ENCODE measurements at regions not wholly inside any gene's neighbourhood (a gene's known extent, or its start where the extent isn't known, plus 50 kb on each side); places are given as distances from the start of the nearest gene placed in this dataset.

GRCh38 chr9:120291050-120291449 lies 288.9 kb downstream of the CDK5RAP2 start:
- no peaks in the 10 kb centered on the region for H3K79me1 ChIP-seq (replicated peaks; ENCODE audit: low read length, poor library complexity, severe bottlenecking)
- H3K4me2 ChIP-seq (ENCODE audit: low read length, poor library complexity, severe bottlenecking): no peak overlapping the region
- WGBS: 94% methylated on average over 3 of the region's 3 CpGs
- no peak overlapping the region for H3K14ac ChIP-seq (ENCODE audit: low read length in 2 of 2)
- H2BK12ac ChIP-seq (ENCODE audit: low read length in 2 of 2): no peak overlapping the region
- no peak overlapping the region for H2BK5ac ChIP-seq (ENCODE audit: low read depth, low read length, poor library complexity, severe bottlenecking)
- H3K18ac ChIP-seq (ENCODE audit: low read depth in 1 of 2, low read length in 2 of 2): no peak overlapping the region
- no peak overlapping the region for H2AFZ ChIP-seq (ENCODE audit: low read depth, low read length)
- DNase-seq: no peak
- no peak overlapping the region for H4K8ac ChIP-seq (ENCODE audit: low read length)
- no peaks in the 10 kb centered on the region for H3K36me3 ChIP-seq (ENCODE audit: control insufficient read depth in 1 of 2, insufficient read depth in 2 of 2, low read depth in 1 of 2, low read length in 2 of 2)
- H4K91ac ChIP-seq (ENCODE audit: low read length): no peak overlapping the region
- no peaks in the 10 kb centered on the region for H3K9me3 ChIP-seq (ENCODE audit: control insufficient read depth, low read length)
- no peak overlapping the region for H2BK120ac ChIP-seq (ENCODE audit: low read depth, low read length)
- no peak overlapping the region for H2BK15ac ChIP-seq (ENCODE audit: low read depth, poor library complexity, severe bottlenecking)
- no peak overlapping the region for H3K27ac ChIP-seq (ENCODE audit: low read length, poor library complexity, severe bottlenecking)
- no peak overlapping the region for H3K4ac ChIP-seq (ENCODE audit: low read depth in 1 of 2, low read length in 2 of 2)
- no peak overlapping the region for H3K23ac ChIP-seq (ENCODE audit: low read length in 2 of 2)
- no peak overlapping the region for H3K4me3 ChIP-seq (ENCODE audit: insufficient read depth in 1 of 2, low read depth in 1 of 2, low read length in 2 of 2)
- peaks cover 0 to 4% of the 10 kb centered on the region in 2 experiments for H3K27me3 ChIP-seq (ENCODE audit: control insufficient read depth in 1 of 2, insufficient read depth in 1 of 2, low read length in 2 of 2)
- H3K9ac ChIP-seq (ENCODE audit: low read length): no peak overlapping the region
- H2AK5ac ChIP-seq (ENCODE audit: low read length, severe bottlenecking): no peak overlapping the region
- H3K4me1 ChIP-seq (ENCODE audit: control insufficient read depth, insufficient read depth, low read depth, low read length): no peaks in the 10 kb centered on the region

- H4K91ac ChIP-seq (ENCODE audit: low read length): no peak overlapping the region
- WGBS: 81% methylated on average over 9 of the region's 9 CpGs
- H4K8ac ChIP-seq (ENCODE audit: low read length): no peak overlapping the region
- no peak overlapping the region for H2AK5ac ChIP-seq (ENCODE audit: low read length, severe bottlenecking)
- no peak overlapping the region for H3K9ac ChIP-seq (ENCODE audit: low read length)
- no peak overlapping the region for H3K4ac ChIP-seq (ENCODE audit: low read depth in 1 of 2, low read length in 2 of 2)
- no peaks in the 10 kb centered on the region for H3K79me1 ChIP-seq (replicated peaks; ENCODE audit: low read length, poor library complexity, severe bottlenecking)
- H3K4me3 ChIP-seq (ENCODE audit: insufficient read depth in 1 of 2, low read depth in 1 of 2, low read length in 2 of 2): no peak overlapping the region
- DNase-seq: no peak
- H3K23ac ChIP-seq (ENCODE audit: low read length in 2 of 2): no peak overlapping the region
- H2BK120ac ChIP-seq (ENCODE audit: low read depth, low read length): no peak overlapping the region
- H3K18ac ChIP-seq (ENCODE audit: low read depth in 1 of 2, low read length in 2 of 2): no peak overlapping the region
- H3K4me2 ChIP-seq (ENCODE audit: low read length, poor library complexity, severe bottlenecking): no peak overlapping the region
- no peak overlapping the region for H2BK12ac ChIP-seq (ENCODE audit: low read length in 2 of 2)
- H3K4me1 ChIP-seq (ENCODE audit: control insufficient read depth, insufficient read depth, low read depth, low read length): no peaks in the 10 kb centered on the region
- no peaks in the 10 kb centered on the region for H3K9me3 ChIP-seq (ENCODE audit: control insufficient read depth, low read length)
- no peak overlapping the region for H3K14ac ChIP-seq (ENCODE audit: low read length in 2 of 2)
- H2BK5ac ChIP-seq (ENCODE audit: low read depth, low read length, poor library complexity, severe bottlenecking): no peak overlapping the region
- no peak overlapping the region for H2AFZ ChIP-seq (ENCODE audit: low read depth, low read length)
- H2BK15ac ChIP-seq (ENCODE audit: low read depth, poor library complexity, severe bottlenecking): no peak overlapping the region
- H3K27ac ChIP-seq (ENCODE audit: low read length, poor library complexity, severe bottlenecking): no peak overlapping the region
- H3K27me3 ChIP-seq (ENCODE audit: control insufficient read depth in 1 of 2, insufficient read depth in 1 of 2, low read length in 2 of 2): peaks cover 0 to 4% of the 10 kb centered on the region in 2 experiments
- no peaks in the 10 kb centered on the region for H3K36me3 ChIP-seq (ENCODE audit: control insufficient read depth in 1 of 2, insufficient read depth in 2 of 2, low read depth in 1 of 2, low read length in 2 of 2)
Observed at GRCh38 chr9:120289990-120290975, 289.7 kb downstream of the CDK5RAP2 start.

- no peak for DNase-seq
- Histone ChIP-seq H3K36me3 (ENCODE audit: control insufficient read depth in 1 of 2, insufficient read depth in 2 of 2, low read depth in 1 of 2, low read length in 2 of 2) (no peaks in the 10 kb centered on the region), H3K27me3 (ENCODE audit: control insufficient read depth in 1 of 2, insufficient read depth in 1 of 2, low read length in 2 of 2) (no peaks in the 10 kb centered on the region), H3K4me3 (ENCODE audit: insufficient read depth in 1 of 2, low read depth in 1 of 2, low read length in 2 of 2) (no peak overlapping the region), H3K79me1 (replicated peaks; ENCODE audit: low read length, poor library complexity, severe bottlenecking) (no peaks in the 10 kb centered on the region), H3K14ac (ENCODE audit: low read length in 2 of 2) (no peak overlapping the region), H3K9me3 (ENCODE audit: control insufficient read depth, low read length) (no peaks in the 10 kb centered on the region), H3K4me2 (ENCODE audit: low read length, poor library complexity, severe bottlenecking) (no peak overlapping the region), H2BK5ac (ENCODE audit: low read depth, low read length, poor library complexity, severe bottlenecking) (no peak overlapping the region), H3K4me1 (ENCODE audit: control insufficient read depth, insufficient read depth, low read depth, low read length) (no peaks in the 10 kb centered on the region), H4K91ac (ENCODE audit: low read length) (no peak overlapping the region), H2AK5ac (ENCODE audit: low read length, severe bottlenecking) (no peak overlapping the region), H3K23ac (ENCODE audit: low read length in 2 of 2) (no peak overlapping the region), H3K18ac (ENCODE audit: low read depth in 1 of 2, low read length in 2 of 2) (no peak overlapping the region), H3K27ac (ENCODE audit: low read length, poor library complexity, severe bottlenecking) (no peak overlapping the region), H3K9ac (ENCODE audit: low read length) (no peak overlapping the region), H2BK15ac (ENCODE audit: low read depth, poor library complexity, severe bottlenecking) (no peak overlapping the region), H2AFZ (ENCODE audit: low read depth, low read length) (no peak overlapping the region), H2BK120ac (ENCODE audit: low read depth, low read length) (no peak overlapping the region), H3K4ac (ENCODE audit: low read depth in 1 of 2, low read length in 2 of 2) (no peak overlapping the region), H4K8ac (ENCODE audit: low read length) (no peak overlapping the region), H2BK12ac (ENCODE audit: low read length in 2 of 2) (no peak overlapping the region)
Observed at GRCh38 chr9:120289098-120289497, 290.9 kb downstream of the CDK5RAP2 start.

- H4K8ac ChIP-seq (ENCODE audit: low read length): no peak overlapping the region
- no peak overlapping the region for H2BK15ac ChIP-seq (ENCODE audit: low read depth, poor library complexity, severe bottlenecking)
- H3K23ac ChIP-seq (ENCODE audit: low read length in 2 of 2): no peak overlapping the region
- H3K9me3 ChIP-seq (ENCODE audit: control insufficient read depth, low read length): no peaks in the 10 kb centered on the region
- no peak overlapping the region for H3K27ac ChIP-seq (ENCODE audit: low read length, poor library complexity, severe bottlenecking)
- no peak overlapping the region for H3K9ac ChIP-seq (ENCODE audit: low read length)
- H4K91ac ChIP-seq (ENCODE audit: low read length): no peak overlapping the region
- no peak for DNase-seq
- H3K27me3 ChIP-seq (ENCODE audit: control insufficient read depth in 1 of 2, insufficient read depth in 1 of 2, low read length in 2 of 2): no peaks in the 10 kb centered on the region
- H3K4me2 ChIP-seq (ENCODE audit: low read length, poor library complexity, severe bottlenecking): no peak overlapping the region
- H2BK5ac ChIP-seq (ENCODE audit: low read depth, low read length, poor library complexity, severe bottlenecking): no peak overlapping the region
- no peaks in the 10 kb centered on the region for H3K36me3 ChIP-seq (ENCODE audit: control insufficient read depth in 1 of 2, insufficient read depth in 2 of 2, low read depth in 1 of 2, low read length in 2 of 2)
- H2AK5ac ChIP-seq (ENCODE audit: low read length, severe bottlenecking): no peak overlapping the region
- no peak overlapping the region for H3K4me3 ChIP-seq (ENCODE audit: insufficient read depth in 1 of 2, low read depth in 1 of 2, low read length in 2 of 2)
- WGBS: 74% methylated on average over 2 of the region's 3 CpGs
- no peak overlapping the region for H3K18ac ChIP-seq (ENCODE audit: low read depth in 1 of 2, low read length in 2 of 2)
- no peak overlapping the region for H3K4ac ChIP-seq (ENCODE audit: low read depth in 1 of 2, low read length in 2 of 2)
- H3K4me1 ChIP-seq (ENCODE audit: control insufficient read depth, insufficient read depth, low read depth, low read length): no peaks in the 10 kb centered on the region
- H3K14ac ChIP-seq (ENCODE audit: low read length in 2 of 2): no peak overlapping the region
- no peak overlapping the region for H2BK12ac ChIP-seq (ENCODE audit: low read length in 2 of 2)
- H2AFZ ChIP-seq (ENCODE audit: low read depth, low read length): no peak overlapping the region
- no peak overlapping the region for H2BK120ac ChIP-seq (ENCODE audit: low read depth, low read length)
- no peaks in the 10 kb centered on the region for H3K79me1 ChIP-seq (replicated peaks; ENCODE audit: low read length, poor library complexity, severe bottlenecking)
Observed at GRCh38 chr9:120286530-120286929, 293.4 kb downstream of the CDK5RAP2 start.

Data from mesenchymal stem cell (in vitro differentiated cells and primary cell).